PC-3 (cell line): ENCODE measurements at regions not wholly inside any gene's neighbourhood (a gene's known extent, or its start where the extent isn't known, plus 50 kb on each side); places are given as distances from the start of the nearest gene placed in this dataset.
"Not testable (repeated sequence)": the region's sequence is repeated elsewhere in the genome, so short reads cannot be mapped to it uniquely, and the experiment has no call there.

Experiments
- ATAC-seq: fragments of 200-7000 bp; cut with Tn5 transposase; 2 replicates; pipeline ENCODE4 v1.9.1; 2020; ENCODE audit warnings: mild to moderate bottlenecking, moderate library complexity
- BruUV-seq: library from RNA; stranded (reverse); fragments of 400-500 nt; replicated peaks from 2 replicates; lab custom pipeline; 2021; lab: Mats Ljungman, UMichigan
- CTCF ChIA-PET: fragments of 300-600 bp; sonication (Branson Sonifier 250); formaldehyde crosslinking; loops from one replicate; lab custom pipeline; 2022; ENCODE audit warnings: antibody characterized with exemption; lab: Charles Lee
- POLR2A ChIA-PET: fragments of 300-600 bp; sonication (Branson Sonifier 250); formaldehyde crosslinking; loops from one replicate; lab custom pipeline; 2022; ENCODE audit warnings: antibody characterized with exemption; ENCODE audit not compliant: unreplicated experiment; lab: Charles Lee
- DNase-seq: peaks from one replicate; pipeline ENCODE4 v3.0.0-alpha.2; 2015
- H2AFZ ChIP-seq: fragments of 300-600 bp; sonication (generic); 2 replicates; pipeline ENCODE4 v1.6.0; 2016; ENCODE audit warnings: antibody characterized with exemption, low read length
- H3F3A ChIP-seq: fragments of 300-600 bp; sonication (generic); one replicate; pipeline ENCODE4 v1.6.0; 2017; ENCODE audit warnings: antibody characterized with exemption, low read length, control low read depth, mild to moderate bottlenecking; ENCODE audit not compliant: unreplicated experiment
- H3K27ac ChIP-seq: fragments of 300-600 bp; sonication (generic); 2 replicates; pipeline ENCODE4 v1.5.1; 2016; ENCODE audit warnings: mild to moderate bottlenecking, low read length
- H3K27me3 ChIP-seq: fragments of 300-600 bp; sonication (generic); 2 replicates; pipeline ENCODE4 v1.6.1; 2016; ENCODE audit warnings: low read length, mixed read lengths
- H3K36me3 ChIP-seq: fragments of 300-600 bp; sonication (generic); 2 replicates; pipeline ENCODE4 v1.6.1; 2016; ENCODE audit warnings: low read depth, mixed run types, low read length, mixed read lengths
- H3K4me1 ChIP-seq: fragments of 300-600 bp; sonication (generic); 2 replicates; pipeline ENCODE4 v1.5.1; 2016; ENCODE audit warnings: low read length; ENCODE audit not compliant: insufficient read depth
- H3K4me2 ChIP-seq: fragments of 300-600 bp; sonication (generic); 2 replicates; pipeline ENCODE4 v1.6.0; 2016; ENCODE audit warnings: low read length
- H3K4me3 ChIP-seq: fragments of 300-600 bp; sonication (generic); 2 replicates; pipeline ENCODE4 v1.5.1; 2016; ENCODE audit warnings: mild to moderate bottlenecking, low read length, mixed read lengths
- H3K79me2 ChIP-seq: fragments of 300-600 bp; sonication (generic); 2 replicates; pipeline ENCODE4 v1.6.1; 2017; ENCODE audit warnings: low read length, mixed read lengths
- H3K9ac ChIP-seq: fragments of 300-600 bp; sonication (generic); 2 replicates; pipeline ENCODE4 v1.6.0; 2016; ENCODE audit warnings: mild to moderate bottlenecking, low read length
- H3K9me2 ChIP-seq: fragments of 300-600 bp; sonication (generic); replicated peaks from 2 replicates; pipeline ENCODE4 v1.6.1; 2016; ENCODE audit warnings: mixed run types, low read length, mixed read lengths
- H3K9me3 ChIP-seq: fragments of 300-600 bp; sonication (generic); 2 replicates; pipeline ENCODE4 v1.6.1; 2016; ENCODE audit warnings: low read length, mixed read lengths
- H4K20me1 ChIP-seq: fragments of 300-600 bp; sonication (generic); 2 replicates; pipeline ENCODE4 v1.6.1; 2016; ENCODE audit warnings: low read length, mixed read lengths
- EZH2 ChIP-seq: fragments of 300-600 bp; sonication (generic); IDR thresholded peaks from one replicate; pipeline ENCODE4 v1.6.1; 2017; ENCODE audit warnings: antibody characterized with exemption, mild to moderate bottlenecking, low read length; ENCODE audit not compliant: unreplicated experiment
- EZH2phosphoT487 ChIP-seq: fragments of 300-600 bp; sonication (generic); IDR thresholded peaks from 2 replicates; pipeline ENCODE4 v1.6.1; 2018; ENCODE audit warnings: mild to moderate bottlenecking, antibody characterized with exemption, low read length, borderline replicate concordance
- intact Hi-C: fragments of 100-400 bp; cut with micrococcal nuclease; formaldehyde crosslinking; loops from 2 replicates; pipeline ENCODE4 v1.9.0; 2023
- TF ChIP-seq, protein P1 (sequence below): fragments of 300-600 bp; sonication (generic); conservative IDR thresholded peaks from 2 replicates; pipeline ENCODE4 v1.5.1; 2017; ENCODE audit warnings: antibody characterized with exemption, low read depth, mild to moderate bottlenecking, low read length

- no TSS peak for BruUV-seq
- no peaks in the 10 kb centered on the region for H3K79me2 ChIP-seq
- no peak overlapping the region for H3K9ac ChIP-seq
- ATAC-seq (no peak), DNase-seq (no peak)
- no peaks in the 10 kb centered on the region for H3K27me3 ChIP-seq
- H3K4me3 ChIP-seq: no peak overlapping the region
- ChIA-PET CTCF (no interaction called here), POLR2A (interaction anchor here (0.6 kb wide), 1 partner anchor 66 kb away, joined by 9 read pairs; no protein-coding TSS in a partner anchor)
- TF ChIP-seq EZH2: no peak
- TF ChIP-seq EZH2phosphoT487: no peak
- TF ChIP-seq, protein P1, sequence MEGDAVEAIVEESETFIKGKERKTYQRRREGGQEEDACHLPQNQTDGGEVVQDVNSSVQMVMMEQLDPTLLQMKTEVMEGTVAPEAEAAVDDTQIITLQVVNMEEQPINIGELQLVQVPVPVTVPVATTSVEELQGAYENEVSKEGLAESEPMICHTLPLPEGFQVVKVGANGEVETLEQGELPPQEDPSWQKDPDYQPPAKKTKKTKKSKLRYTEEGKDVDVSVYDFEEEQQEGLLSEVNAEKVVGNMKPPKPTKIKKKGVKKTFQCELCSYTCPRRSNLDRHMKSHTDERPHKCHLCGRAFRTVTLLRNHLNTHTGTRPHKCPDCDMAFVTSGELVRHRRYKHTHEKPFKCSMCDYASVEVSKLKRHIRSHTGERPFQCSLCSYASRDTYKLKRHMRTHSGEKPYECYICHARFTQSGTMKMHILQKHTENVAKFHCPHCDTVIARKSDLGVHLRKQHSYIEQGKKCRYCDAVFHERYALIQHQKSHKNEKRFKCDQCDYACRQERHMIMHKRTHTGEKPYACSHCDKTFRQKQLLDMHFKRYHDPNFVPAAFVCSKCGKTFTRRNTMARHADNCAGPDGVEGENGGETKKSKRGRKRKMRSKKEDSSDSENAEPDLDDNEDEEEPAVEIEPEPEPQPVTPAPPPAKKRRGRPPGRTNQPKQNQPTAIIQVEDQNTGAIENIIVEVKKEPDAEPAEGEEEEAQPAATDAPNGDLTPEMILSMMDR: no peak
- no peaks in the 10 kb centered on the region for H3F3A ChIP-seq
- intact Hi-C loops: no loop called here
- H3K27ac ChIP-seq: no peak overlapping the region
- no peaks in the 10 kb centered on the region for H3K9me2 ChIP-seq
- no peaks in the 10 kb centered on the region for H4K20me1 ChIP-seq
- H3K4me1 ChIP-seq: no peaks in the 10 kb centered on the region
- H3K4me2 ChIP-seq: no peak overlapping the region
- no peaks in the 10 kb centered on the region for H3K36me3 ChIP-seq
- no peaks in the 10 kb centered on the region for H3K9me3 ChIP-seq
- no peak overlapping the region for H2AFZ ChIP-seq
These were observed 86.5 kb upstream of the RREB1 start for GRCh38 chr6:7021301-7021700.

DNA sequence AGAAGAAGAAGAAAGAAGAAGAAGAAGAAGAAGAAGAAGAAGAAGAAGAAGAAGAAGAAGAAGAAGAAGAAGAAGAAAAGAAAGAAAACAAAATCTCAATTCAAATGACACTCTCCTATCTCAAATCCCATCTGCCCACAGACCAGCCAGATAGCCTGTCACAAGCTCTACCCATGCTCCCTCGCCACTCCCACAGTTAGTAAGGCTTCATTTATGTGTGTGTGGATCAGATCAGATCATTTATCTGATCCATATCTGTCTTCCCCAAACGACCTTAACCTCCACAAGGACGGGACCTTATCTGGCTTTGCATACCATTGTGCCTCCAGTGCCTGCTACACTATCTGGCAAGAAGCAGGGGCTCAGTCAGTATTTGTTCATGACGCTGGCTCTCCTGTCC is 81.9 kb upstream of the RREB1 start:
- Histone ChIP-seq H3K4me3 (no peak overlapping the region), H3K9ac (no peak overlapping the region), H3K36me3 (no peaks in the 10 kb centered on the region), H4K20me1 (no peaks in the 10 kb centered on the region), H3K4me2 (no peak overlapping the region), H2AFZ (no peak overlapping the region), H3F3A (no peaks in the 10 kb centered on the region), H3K9me3 (no peaks in the 10 kb centered on the region), H3K79me2 (no peaks in the 10 kb centered on the region), H3K27ac (no peak overlapping the region), H3K27me3 (no peaks in the 10 kb centered on the region), H3K4me1 (no peaks in the 10 kb centered on the region), H3K9me2 (no peaks in the 10 kb centered on the region)
- intact Hi-C loops: no loop called here
- ChIA-PET CTCF (no interaction called here), POLR2A (no interaction called here)
- no TSS peak for BruUV-seq
- ATAC-seq: no peak
- TF ChIP-seq EZH2: no peak
- TF ChIP-seq, protein P1: no peak
- no peak for TF ChIP-seq EZH2phosphoT487
- DNase-seq: no peak

DNA sequence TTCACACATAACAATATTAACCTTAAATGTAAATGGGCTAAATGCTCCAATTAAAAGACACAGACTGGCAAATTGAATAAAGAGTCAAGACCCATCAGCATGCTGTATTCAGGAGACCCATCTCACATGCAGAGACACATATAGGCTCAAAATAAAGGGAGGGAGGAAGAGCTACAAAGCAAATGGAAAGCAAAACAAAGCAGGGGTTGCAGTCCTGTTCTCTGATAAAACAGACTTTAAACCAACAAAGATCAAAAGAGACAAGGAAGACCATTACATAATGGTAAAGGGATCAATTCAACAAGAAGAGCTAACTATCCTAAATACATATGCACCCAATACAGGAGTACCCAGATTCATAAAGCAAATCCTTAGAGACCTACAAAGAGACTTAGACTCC is 78.8 kb upstream of the RREB1 start:
- H2AFZ ChIP-seq, H3K9me3 ChIP-seq, H3K79me2 ChIP-seq, H4K20me1 ChIP-seq, DNase-seq, CTCF ChIA-PET, BruUV-seq, H3K27me3 ChIP-seq, H3F3A ChIP-seq, intact Hi-C loops, H3K36me3 ChIP-seq, ATAC-seq, POLR2A ChIA-PET, H3K4me1 ChIP-seq, H3K4me3 ChIP-seq, H3K4me2 ChIP-seq, H3K9me2 ChIP-seq, H3K9ac ChIP-seq, H3K27ac ChIP-seq: not testable (repeated sequence)

DNA sequence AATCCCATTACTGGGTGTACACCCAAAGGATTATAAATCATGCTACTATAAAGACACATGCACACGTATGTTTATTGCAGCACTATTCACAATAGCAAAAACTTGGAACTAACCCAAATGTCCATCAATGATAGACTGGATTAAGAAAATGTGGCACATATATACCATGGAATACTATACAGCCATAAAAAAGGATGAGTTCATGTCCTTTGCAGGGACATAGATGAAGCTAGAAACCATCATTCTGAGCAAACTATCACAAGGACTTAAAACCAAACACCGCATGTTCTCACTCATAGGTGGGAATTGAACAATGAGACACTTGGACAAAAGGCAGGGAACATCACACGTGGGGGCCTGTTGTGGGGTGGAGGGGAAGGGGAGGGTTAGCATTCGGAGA is 76.8 kb upstream of the RREB1 start:
- DNase-seq, H3K4me2 ChIP-seq, H3K9me3 ChIP-seq, H3K4me3 ChIP-seq, H3K4me1 ChIP-seq, H3K27ac ChIP-seq, H4K20me1 ChIP-seq, H3K79me2 ChIP-seq, H3F3A ChIP-seq, H3K36me3 ChIP-seq, intact Hi-C loops, H3K27me3 ChIP-seq, CTCF ChIA-PET, H3K9ac ChIP-seq, H3K9me2 ChIP-seq, H2AFZ ChIP-seq, ATAC-seq, BruUV-seq, POLR2A ChIA-PET: not testable (repeated sequence)
